ENCODE measurements at regions not wholly inside any gene's neighbourhood (a gene's known extent, or its start where the extent isn't known, plus 50 kb on each side); places are given as distances from the start of the nearest gene placed in this dataset.
"Not testable (repeated sequence)": the region's sequence is repeated elsewhere in the genome, so short reads cannot be mapped to it uniquely, and the experiment has no call there.

GRCh38 chr14:106489112-106489881 is 962.9 kb downstream of the TMEM121 start:
- no peak for ATAC-seq
- no peak for DNase-seq (ENCODE audit: missing footprints)
- intact Hi-C loops (cut with DNase I) = no loop called here

GRCh38 chr14:106490442-106490841 is 964.1 kb downstream of the TMEM121 start:
- intact Hi-C loops (cut with DNase I) = no loop called here
- DNase-seq (ENCODE audit: missing footprints) = no peak
- ATAC-seq = no peak

GRCh38 chr14:106491851-106492250 is 965.5 kb downstream of the TMEM121 start:
- DNase-seq (ENCODE audit: missing footprints) = no peak
- intact Hi-C loops (cut with DNase I) = no loop called here
- ATAC-seq = no peak

DNA sequence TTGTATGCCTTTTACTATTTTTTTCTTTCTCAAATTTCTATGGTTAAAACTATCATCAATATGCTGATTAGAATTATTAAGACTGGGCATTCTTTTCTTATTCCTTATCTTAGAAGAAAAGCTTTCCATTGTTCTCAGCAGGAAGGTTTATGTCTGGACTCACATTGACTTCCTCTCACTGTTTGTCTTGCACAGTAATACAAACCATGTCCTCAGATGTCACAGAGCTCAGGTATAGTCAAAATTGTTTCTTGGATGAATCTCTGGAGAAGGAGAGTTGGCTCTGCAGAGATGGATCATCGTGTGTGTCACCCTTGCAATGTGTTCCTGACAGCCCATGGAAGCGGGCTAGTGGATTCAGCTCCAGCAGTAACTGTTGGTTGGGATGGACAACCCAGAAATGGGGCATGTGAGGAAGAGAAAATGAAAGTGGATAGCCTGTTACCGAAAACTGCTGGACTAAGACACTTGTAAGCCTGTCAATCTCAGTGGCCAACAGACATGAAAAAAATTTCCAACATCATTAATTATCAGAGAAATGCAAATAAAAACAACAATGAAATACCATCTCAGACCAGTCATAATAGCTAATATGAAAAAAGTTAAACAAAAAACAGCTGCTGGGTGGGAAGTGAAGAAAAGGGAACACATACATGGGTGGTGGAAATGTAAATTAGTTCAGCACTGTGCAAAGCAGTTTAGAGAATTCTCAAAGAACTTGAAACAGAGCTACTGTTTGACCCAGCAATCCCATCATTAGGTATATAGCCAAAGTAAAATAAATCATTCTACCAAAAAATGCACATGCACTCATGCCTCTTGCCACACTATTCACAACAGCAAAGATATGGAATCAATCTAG is 967.8 kb downstream of the TMEM121 start:
- DNase-seq (ENCODE audit: missing footprints) (no peak), ATAC-seq (no peak)
- intact Hi-C loops (cut with DNase I) = no loop called here

- DNase-seq (ENCODE audit: missing footprints) (no peak), ATAC-seq (no peak)
- intact Hi-C loops (cut with DNase I) = no loop called here
Observed at GRCh38 chr14:106500571-106500970, 974.2 kb downstream of the TMEM121 start.

DNA sequence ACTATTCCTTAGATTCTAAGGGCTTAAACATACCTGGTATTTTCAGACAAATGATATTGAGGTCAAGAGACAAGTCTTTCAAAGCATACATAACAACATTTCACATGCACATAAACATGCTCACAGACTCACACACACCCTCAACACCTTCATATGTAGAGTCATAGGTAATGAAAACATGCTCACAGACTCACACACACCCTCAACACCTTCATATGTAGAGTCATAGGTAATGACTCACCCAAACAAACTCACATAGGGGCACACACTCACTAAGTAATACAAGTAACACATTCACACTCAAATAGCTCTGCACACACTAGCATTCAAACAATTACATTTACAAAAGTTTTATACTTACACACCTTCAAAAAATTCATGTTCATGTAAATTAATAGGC is 975.5 kb downstream of the TMEM121 start:
- intact Hi-C loops (cut with DNase I) = no loop called here
- no peak for ATAC-seq
- no peak for DNase-seq (ENCODE audit: missing footprints)

GRCh38 chr14:106505366-106505765 is 979.0 kb downstream of the TMEM121 start:
- intact Hi-C loops (cut with DNase I) = no loop called here
- ATAC-seq = no peak
- DNase-seq (ENCODE audit: missing footprints) = no peak

GRCh38 chr14:106506881-106507305 is 980.5 kb downstream of the TMEM121 start:
- ATAC-seq = no peak
- DNase-seq (ENCODE audit: missing footprints) = no peak

DNA sequence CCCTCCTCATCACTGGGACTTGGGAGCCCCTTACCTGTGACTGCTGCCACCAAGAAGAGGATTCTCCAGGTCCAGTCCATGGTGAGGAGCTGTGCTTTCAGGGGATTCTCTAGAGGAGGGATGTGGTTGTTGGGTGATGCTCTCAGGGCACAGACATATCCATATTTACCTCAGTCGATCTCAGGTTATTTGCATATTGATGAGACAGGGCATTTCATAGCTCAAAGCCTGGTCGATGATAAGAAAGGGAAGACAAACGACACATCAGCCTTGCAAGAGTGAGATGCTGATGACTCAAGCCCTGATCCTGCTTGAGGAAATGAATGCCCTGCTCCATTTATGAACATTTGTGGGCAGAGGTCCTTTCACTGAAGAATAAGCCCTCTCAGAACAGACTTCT is 981.0 kb downstream of the TMEM121 start:
- intact Hi-C loops (cut with DNase I) = no loop called here
- ATAC-seq = no peak
- no peak for DNase-seq (ENCODE audit: missing footprints)

More at GRCh38 chr14:106506881-106507305, 980.5 kb downstream of the TMEM121 start:
- intact Hi-C loops (cut with DNase I) = no loop called here

DNA sequence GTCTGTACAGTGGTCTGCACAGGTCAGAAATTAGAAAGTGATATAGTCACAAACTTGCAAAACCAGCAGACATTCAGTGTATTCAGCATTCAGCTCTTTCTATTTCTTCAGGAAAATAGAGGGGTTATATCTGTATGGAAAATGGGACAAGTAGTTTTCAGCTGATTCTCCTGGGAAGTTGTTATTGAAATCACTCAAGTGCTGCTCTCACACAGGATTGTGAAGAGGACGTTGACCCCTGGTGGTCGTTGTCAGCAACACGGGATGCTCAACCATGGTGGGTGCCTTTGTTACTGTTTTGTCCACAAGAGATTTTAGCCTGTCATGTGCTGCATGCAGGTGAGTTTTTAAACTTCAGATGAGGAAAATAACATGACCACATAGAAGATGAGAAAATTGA is 981.8 kb downstream of the TMEM121 start:
- ATAC-seq (no peak), DNase-seq (ENCODE audit: missing footprints) (no peak)
- intact Hi-C loops (cut with DNase I) = no loop called here

- intact Hi-C loops (cut with DNase I) = no loop called here
- ATAC-seq = no peak
- no peak for DNase-seq (ENCODE audit: missing footprints)
Observed at GRCh38 chr14:106509176-106509575, 982.8 kb downstream of the TMEM121 start.

GRCh38 chr14:106509807-106510206 is 983.4 kb downstream of the TMEM121 start:
- intact Hi-C loops (cut with DNase I) = no loop called here
- ATAC-seq (no peak), DNase-seq (ENCODE audit: missing footprints) (no peak)

- DNase-seq (ENCODE audit: missing footprints) (no peak), ATAC-seq (no peak)
- intact Hi-C loops (cut with DNase I) = no loop called here
Observed at GRCh38 chr14:106511006-106511799, 984.8 kb downstream of the TMEM121 start.

DNA sequence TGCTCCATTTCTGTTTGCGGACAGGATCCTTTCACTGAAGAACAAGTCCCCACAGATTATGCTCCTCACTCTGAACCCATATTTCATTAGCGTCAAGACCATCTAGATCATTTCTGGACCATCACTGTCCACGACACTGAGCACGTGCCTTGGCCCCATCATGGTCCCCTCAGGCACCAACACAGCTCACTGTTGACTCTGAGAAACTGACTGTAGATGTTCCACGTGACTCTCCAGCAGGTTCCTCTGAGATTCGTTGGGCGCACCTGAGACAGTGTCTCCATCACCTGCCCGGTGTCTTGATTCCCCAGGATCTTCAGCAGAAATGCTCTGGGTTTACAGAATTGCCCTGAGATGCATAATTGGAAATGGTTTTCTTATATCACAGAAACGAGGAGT is 985.4 kb downstream of the TMEM121 start:
- intact Hi-C loops (cut with DNase I) = no loop called here
- DNase-seq (ENCODE audit: missing footprints) (no peak), ATAC-seq (no peak)

GRCh38 chr14:106513302-106513701 is 986.9 kb downstream of the TMEM121 start:
- intact Hi-C loops (cut with DNase I) = no loop called here
- ATAC-seq = no peak

GRCh38 chr14:106518054-106518943 is 991.9 kb downstream of the TMEM121 start:
- ATAC-seq (no peak), DNase-seq (ENCODE audit: missing footprints) (peak; percentile 72)
- intact Hi-C loops (cut with DNase I) = no loop called here

More at GRCh38 chr14:106513302-106513701, 986.9 kb downstream of the TMEM121 start:
- no peak for DNase-seq (ENCODE audit: missing footprints)

DNA sequence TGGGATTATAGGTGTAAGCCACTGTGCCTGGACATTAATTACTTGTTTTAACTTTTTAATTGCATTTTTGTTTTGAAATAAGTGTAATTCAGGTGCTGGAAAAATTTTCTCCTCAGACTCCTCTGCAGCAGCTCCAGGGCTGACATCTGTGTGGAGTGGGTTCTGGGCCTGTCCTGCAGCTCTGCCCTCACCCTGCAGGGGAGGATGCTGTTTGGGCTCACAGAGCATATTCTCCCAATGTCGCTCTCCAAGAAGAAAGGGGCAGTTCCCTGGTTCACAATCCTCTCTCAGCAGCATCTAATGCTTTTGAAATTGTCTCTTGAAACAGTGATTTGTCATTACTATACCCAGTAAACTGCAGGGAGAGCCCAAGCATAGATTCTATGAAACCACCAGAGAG is 995.7 kb downstream of the TMEM121 start:
- intact Hi-C loops (cut with DNase I); ATAC-seq; DNase-seq (ENCODE audit: missing footprints): not testable (repeated sequence)

DNA sequence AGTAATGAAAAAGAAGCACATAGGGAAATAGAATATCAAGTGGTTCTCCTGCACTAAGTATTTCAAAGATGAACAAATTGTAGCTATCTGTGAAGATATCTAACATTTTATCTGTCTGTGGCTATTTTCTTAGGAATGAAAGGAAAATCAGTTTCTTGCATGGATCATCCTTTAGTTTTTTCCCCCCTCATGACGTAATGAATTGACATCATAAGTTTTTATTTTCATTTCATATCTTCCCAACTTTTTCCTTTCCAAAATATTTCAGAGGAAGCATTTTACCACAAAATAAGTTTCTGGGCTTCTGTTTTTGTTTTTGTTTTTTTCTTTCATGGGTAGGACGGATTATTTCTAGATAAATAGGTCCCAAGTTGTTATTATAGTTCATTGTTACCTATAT is 996.6 kb downstream of the TMEM121 start:
- DNase-seq (ENCODE audit: missing footprints) = no peak
- no peak for ATAC-seq
- intact Hi-C loops (cut with DNase I) = no loop called here

Data from Right ventricle myocardium inferior (tissue), 1 donor.